Caco-2 (cell line): ENCODE measurements at regions not wholly inside any gene's neighbourhood (a gene's known extent, or its start where the extent isn't known, plus 50 kb on each side); places are given as distances from the start of the nearest gene placed in this dataset.

Source experiments
- BruUV-seq: library from RNA; stranded (reverse); fragments of 400-500 nt; replicated peaks from 2 replicates; lab custom pipeline; 2021; lab: Mats Ljungman, UMichigan
- CTCF ChIA-PET: fragments of 300-600 bp; sonication (Branson Sonifier 250); formaldehyde crosslinking; loops from one replicate; lab custom pipeline; 2022; ENCODE audit warnings: antibody characterized with exemption; lab: Charles Lee
- POLR2A ChIA-PET: fragments of 300-600 bp; sonication (Branson Sonifier 250); formaldehyde crosslinking; loops from one replicate; lab custom pipeline; 2022; ENCODE audit warnings: antibody characterized with exemption; lab: Charles Lee
- DNase-seq, 2 experiments: peaks; one replicate each; pipeline versions ENCODE4 v3.0.0 to v3.0.0-alpha.2; 2020 to 2022
- H3K27me3 ChIP-seq: replicated peaks from 2 replicates; pipeline ENCODE4 v1.6.0; 2011; ENCODE audit warnings: low read length; ENCODE audit not compliant: control insufficient read depth, insufficient read depth
- H3K36me3 ChIP-seq: 2 replicates; pipeline ENCODE4 v1.5.1; 2011; ENCODE audit warnings: low read length; ENCODE audit not compliant: control insufficient read depth, insufficient read depth
- H3K4me1 ChIP-seq: fragments of 250-450 bp; sonication (Bioruptor Pico); 2 replicates; pipeline ENCODE4 v1.5.1; 2020; ENCODE audit warnings: mild to moderate bottlenecking
- H3K4me3 ChIP-seq: 2 replicates; pipeline ENCODE4 v1.5.1; 2011; ENCODE audit warnings: low read depth, mild to moderate bottlenecking, control low read depth, low read length
- H3K9me3 ChIP-seq: fragments of 250-450 bp; sonication (Bioruptor Pico); 2 replicates; pipeline ENCODE4 v1.5.1; 2020; ENCODE audit warnings: mild to moderate bottlenecking, moderate library complexity
- H3K27ac Mint-ChIP-seq: one replicate; pipeline ENCODE4 v1.8.0; 2022; ENCODE audit warnings: mixed read lengths; ENCODE audit not compliant: unreplicated experiment
- H3K27me3 Mint-ChIP-seq: one replicate; pipeline ENCODE4 v1.8.0; 2022; ENCODE audit warnings: mixed read lengths; ENCODE audit not compliant: insufficient read depth, unreplicated experiment
- H3K36me3 Mint-ChIP-seq: one replicate; pipeline ENCODE4 v1.8.0; 2022; ENCODE audit warnings: mild to moderate bottlenecking, mixed read lengths; ENCODE audit not compliant: insufficient read depth, unreplicated experiment
- H3K4me1 Mint-ChIP-seq: one replicate; pipeline ENCODE4 v1.8.0; 2022; ENCODE audit warnings: low read depth, mixed read lengths; ENCODE audit not compliant: unreplicated experiment
- H3K4me3 Mint-ChIP-seq: one replicate; pipeline ENCODE4 v1.8.0; 2022; ENCODE audit warnings: mild to moderate bottlenecking, moderate library complexity, mixed read lengths; ENCODE audit not compliant: unreplicated experiment
- H3K9me3 Mint-ChIP-seq: one replicate; pipeline ENCODE4 v1.8.0; 2022; ENCODE audit warnings: mixed read lengths; ENCODE audit not compliant: unreplicated experiment
- intact Hi-C: fragments of 100-400 bp; cut with micrococcal nuclease; formaldehyde crosslinking; loops from one replicate; pipeline ENCODE4 v1.10.0; 2022; ENCODE audit not compliant: unreplicated experiment
- TF ChIP-seq, protein P1 (sequence below), 2 experiments: fragments of 200-600 bp in 1 of 2; IDR thresholded peaks; 1 replicate in 1 of 2; 2 replicates in 1 of 2; pipeline versions ENCODE4 v1.5.1 to v1.8.0; 2011 to 2022; ENCODE audit warnings: antibody characterized with exemption in 1 of 2, control low read depth in 1 of 2, inconsistent platforms in 1 of 2, low read depth in 1 of 2, low read length in 1 of 2, mild to moderate bottlenecking in 1 of 2, moderate library complexity in 1 of 2; ENCODE audit not compliant: insufficient read depth in 1 of 2, severe bottlenecking in 1 of 2, unreplicated experiment in 1 of 2

DNA sequence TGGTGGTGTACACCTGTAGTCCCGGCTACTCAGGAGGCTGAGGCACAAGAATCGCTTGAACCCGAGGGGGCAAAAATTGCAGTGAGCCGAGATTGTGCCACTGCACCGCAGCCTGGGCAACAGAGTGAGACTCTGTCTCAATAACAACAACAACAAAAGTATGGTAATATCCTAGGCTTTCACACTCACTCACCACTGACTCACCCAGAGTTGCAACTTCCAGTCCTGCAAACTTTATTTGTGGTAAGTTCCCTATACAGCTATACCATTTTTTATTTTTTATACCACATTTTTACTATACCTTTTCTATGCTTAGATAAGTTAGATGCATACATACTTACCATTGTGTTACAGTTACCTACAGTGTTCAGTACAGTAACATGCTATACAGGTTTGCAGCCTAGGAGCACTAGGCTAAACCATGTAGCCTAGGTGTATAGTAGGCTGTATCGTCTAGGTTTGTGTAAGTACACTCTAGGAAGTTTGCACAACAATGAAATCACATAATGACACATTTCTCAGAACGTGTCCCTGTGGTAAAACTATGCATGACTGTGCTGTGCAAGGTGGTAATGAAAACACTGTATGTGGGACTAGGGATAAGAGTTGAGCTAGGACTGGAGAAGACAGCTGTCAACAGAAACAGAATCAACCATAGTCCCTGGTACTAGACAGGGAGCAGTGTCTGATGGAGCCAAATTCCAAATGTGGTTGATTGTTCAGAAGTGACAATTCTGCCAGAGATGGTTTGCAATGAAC is 109.5 kb upstream of the RAD23B start:
- H3K36me3 Mint-ChIP-seq = no peaks in the 10 kb centered on the region
- POLR2A ChIA-PET = no interaction called here
- BruUV-seq = no TSS peak

DNA sequence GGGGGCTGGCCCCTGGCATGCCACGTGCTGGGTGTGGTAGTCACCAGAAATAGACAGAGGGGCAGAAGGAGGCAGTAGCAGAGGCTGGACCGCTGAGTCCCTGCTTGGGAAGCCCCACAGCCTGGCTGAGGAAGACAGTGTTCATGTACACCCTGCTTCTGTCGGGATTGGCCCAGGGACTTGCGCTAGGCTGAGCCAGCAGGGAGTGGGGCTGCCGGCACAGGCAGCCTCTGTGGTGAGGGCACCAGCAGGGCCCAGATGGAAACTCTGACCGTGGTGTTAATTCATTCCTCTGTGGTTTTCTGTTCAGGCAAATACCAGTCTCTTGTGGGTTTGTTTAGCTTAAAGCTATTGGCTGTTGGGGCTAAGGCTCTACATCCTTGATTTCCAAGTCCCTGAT is 108.6 kb upstream of the RAD23B start:
- Mint-ChIP-seq H3K27me3 (no peaks in the 10 kb centered on the region), H3K27ac (no peak overlapping the region), H3K9me3 (no peaks in the 10 kb centered on the region), H3K4me3 (no peak overlapping the region), H3K4me1 (no peaks in the 10 kb centered on the region), H3K36me3 (no peaks in the 10 kb centered on the region)
- ChIA-PET POLR2A (interaction anchor here (0.7 kb wide), 1 partner anchor 16 kb away, joined by 16 read pairs; no protein-coding TSS in a partner anchor), CTCF (no interaction called here)
- H3K4me1 ChIP-seq = peaks cover 6% of the 10 kb centered on the region; the same call in 1 of the 2 replicates
- BruUV-seq = no TSS peak
- H3K4me3 ChIP-seq = no peak overlapping the region
- H3K27me3 ChIP-seq = no peaks in the 10 kb centered on the region
- no peak for DNase-seq
- TF ChIP-seq, protein P1, sequence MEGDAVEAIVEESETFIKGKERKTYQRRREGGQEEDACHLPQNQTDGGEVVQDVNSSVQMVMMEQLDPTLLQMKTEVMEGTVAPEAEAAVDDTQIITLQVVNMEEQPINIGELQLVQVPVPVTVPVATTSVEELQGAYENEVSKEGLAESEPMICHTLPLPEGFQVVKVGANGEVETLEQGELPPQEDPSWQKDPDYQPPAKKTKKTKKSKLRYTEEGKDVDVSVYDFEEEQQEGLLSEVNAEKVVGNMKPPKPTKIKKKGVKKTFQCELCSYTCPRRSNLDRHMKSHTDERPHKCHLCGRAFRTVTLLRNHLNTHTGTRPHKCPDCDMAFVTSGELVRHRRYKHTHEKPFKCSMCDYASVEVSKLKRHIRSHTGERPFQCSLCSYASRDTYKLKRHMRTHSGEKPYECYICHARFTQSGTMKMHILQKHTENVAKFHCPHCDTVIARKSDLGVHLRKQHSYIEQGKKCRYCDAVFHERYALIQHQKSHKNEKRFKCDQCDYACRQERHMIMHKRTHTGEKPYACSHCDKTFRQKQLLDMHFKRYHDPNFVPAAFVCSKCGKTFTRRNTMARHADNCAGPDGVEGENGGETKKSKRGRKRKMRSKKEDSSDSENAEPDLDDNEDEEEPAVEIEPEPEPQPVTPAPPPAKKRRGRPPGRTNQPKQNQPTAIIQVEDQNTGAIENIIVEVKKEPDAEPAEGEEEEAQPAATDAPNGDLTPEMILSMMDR (IDR thresholded peaks at IDR 0.05; ENCODE audit: insufficient read depth in 1 of 2, low read depth in 1 of 2, low read length in 1 of 2, severe bottlenecking in 1 of 2, unreplicated experiment in 1 of 2) = no peak
- H3K36me3 ChIP-seq = no peaks in the 10 kb centered on the region
- H3K9me3 ChIP-seq = no peaks in the 10 kb centered on the region
- intact Hi-C loops = loop anchor here (5.0 to 10.0 kb wide), 3 partner anchors 310 to 1272 kb away; partner anchors contain the start of gene ZNF462

More for the DNA sequence above, 109.5 kb upstream of the RAD23B start:
- Histone ChIP-seq H3K4me3 (no peak overlapping the region), H3K36me3 (no peaks in the 10 kb centered on the region), H3K4me1 (peaks cover 6% of the 10 kb centered on the region; the same call in 1 of the 2 replicates), H3K27me3 (no peaks in the 10 kb centered on the region), H3K9me3 (no peaks in the 10 kb centered on the region)
- no peak overlapping the region for H3K4me3 Mint-ChIP-seq
- H3K27ac Mint-ChIP-seq = no peak overlapping the region
- CTCF ChIA-PET = no interaction called here
- no peak for DNase-seq
- TF ChIP-seq, protein P1 (IDR thresholded peaks at IDR 0.05; ENCODE audit: insufficient read depth in 1 of 2, low read depth in 1 of 2, low read length in 1 of 2, severe bottlenecking in 1 of 2, unreplicated experiment in 1 of 2) = no peak
- no peaks in the 10 kb centered on the region for H3K27me3 Mint-ChIP-seq
- intact Hi-C loops = loop anchor here (5.0 to 10.0 kb wide), 3 partner anchors 309 to 1271 kb away; partner anchors contain the start of gene ZNF462
- no peaks in the 10 kb centered on the region for H3K9me3 Mint-ChIP-seq
- H3K4me1 Mint-ChIP-seq = no peaks in the 10 kb centered on the region

DNA sequence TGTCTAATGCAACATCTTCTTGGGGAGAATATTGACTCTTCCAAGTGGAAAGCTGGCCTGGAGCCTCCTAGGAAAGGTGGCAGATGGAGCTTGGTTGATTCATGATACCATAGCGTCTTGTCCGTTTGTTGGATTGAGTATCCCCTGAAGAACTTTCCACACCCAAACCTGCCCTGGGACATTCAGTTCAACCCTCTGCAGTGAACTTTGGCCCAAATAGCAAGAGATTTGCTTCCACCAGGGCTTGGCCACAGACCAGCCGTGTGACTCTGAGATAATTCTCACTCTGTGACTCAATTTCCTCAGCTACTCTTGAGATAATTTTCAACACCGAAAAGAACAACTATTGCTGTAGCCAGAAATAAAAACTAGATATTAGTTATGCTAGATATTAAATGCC is 108.0 kb upstream of the RAD23B start:
- no peak for DNase-seq
- Mint-ChIP-seq H3K4me1 (no peaks in the 10 kb centered on the region), H3K36me3 (no peaks in the 10 kb centered on the region), H3K27me3 (no peaks in the 10 kb centered on the region), H3K4me3 (no peak overlapping the region), H3K9me3 (no peaks in the 10 kb centered on the region), H3K27ac (no peak overlapping the region)
- Histone ChIP-seq H3K36me3 (no peaks in the 10 kb centered on the region), H3K27me3 (no peaks in the 10 kb centered on the region), H3K4me3 (no peak overlapping the region), H3K4me1 (peaks cover 6% of the 10 kb centered on the region; the same call in 1 of the 2 replicates), H3K9me3 (no peaks in the 10 kb centered on the region)
- ChIA-PET POLR2A (interaction anchor here (0.7 kb wide), 1 partner anchor 16 kb away, joined by 16 read pairs; no protein-coding TSS in a partner anchor), CTCF (interaction anchor here (0.7 kb wide), 1 partner anchor 515 kb away, joined by 3 read pairs; no protein-coding TSS in a partner anchor)
- intact Hi-C loops = loop anchor here (10.0 kb wide), 2 partner anchors 310 to 530 kb away; partner anchors contain the start of gene ZNF462
- no TSS peak for BruUV-seq
- TF ChIP-seq, protein P1 (IDR thresholded peaks at IDR 0.05; ENCODE audit: insufficient read depth in 1 of 2, low read depth in 1 of 2, low read length in 1 of 2, severe bottlenecking in 1 of 2, unreplicated experiment in 1 of 2) = no peak
